ENCODE measurements at regions not wholly inside any gene's neighbourhood (a gene's known extent, or its start where the extent isn't known, plus 50 kb on each side); places are given as distances from the start of the nearest gene placed in this dataset.
"Not testable (repeated sequence)": the region's sequence is repeated elsewhere in the genome, so short reads cannot be mapped to it uniquely, and the experiment has no call there.

GRCh38 chr2:182593394-182593975 is 122.6 kb upstream of the DNAJC10 start:
- DNase-seq (ENCODE audit: insufficient read length, low spot score) (peak; percentile 26), FAIRE-seq (no peak)

GRCh38 chr2:182594286-182594685 is 121.8 kb upstream of the DNAJC10 start:
- no peak for FAIRE-seq
- DNase-seq (ENCODE audit: insufficient read length, low spot score): peak; percentile 34

GRCh38 chr2:182595650-182596049 is 120.4 kb upstream of the DNAJC10 start:
- DNase-seq (ENCODE audit: insufficient read length, low spot score) (no peak), FAIRE-seq (no peak)

GRCh38 chr2:182597570-182598295 is 118.3 kb upstream of the DNAJC10 start:
- DNase-seq (ENCODE audit: insufficient read length, low spot score) (no peak), FAIRE-seq (no peak)

- no peak for DNase-seq (ENCODE audit: insufficient read length, low spot score)
- FAIRE-seq: no peak
Observed at GRCh38 chr2:182598626-182599025, 117.4 kb upstream of the DNAJC10 start.

- FAIRE-seq (no peak), DNase-seq (ENCODE audit: insufficient read length, low spot score) (no peak)
Observed at GRCh38 chr2:182605166-182605565, 110.9 kb upstream of the DNAJC10 start.

GRCh38 chr2:182606728-182607681 is 109.1 kb upstream of the DNAJC10 start:
- FAIRE-seq (no peak), DNase-seq (ENCODE audit: insufficient read length, low spot score) (no peak)

- DNase-seq (ENCODE audit: insufficient read length, low spot score): no peak
- FAIRE-seq: no peak
Observed at GRCh38 chr2:182608181-182608845, 107.7 kb upstream of the DNAJC10 start.

GRCh38 chr2:182609005-182609404 is 107.1 kb upstream of the DNAJC10 start:
- not testable (repeated sequence) for DNase-seq (ENCODE audit: insufficient read length, low spot score); FAIRE-seq

- DNase-seq (ENCODE audit: insufficient read length, low spot score) (no peak), FAIRE-seq (no peak)
Observed at GRCh38 chr2:182610231-182610630, 105.8 kb upstream of the DNAJC10 start.

- FAIRE-seq (no peak), DNase-seq (ENCODE audit: insufficient read length, low spot score) (no peak)
Observed at GRCh38 chr2:182611009-182611408, 105.0 kb upstream of the DNAJC10 start.

- no peak for DNase-seq (ENCODE audit: insufficient read length, low spot score)
- no peak for FAIRE-seq
Observed at GRCh38 chr2:182615036-182615435, 101.0 kb upstream of the DNAJC10 start.

GRCh38 chr2:182616471-182617393 is 99.3 kb upstream of the DNAJC10 start:
- FAIRE-seq: peak; percentile 64
- peak; percentile 32 for DNase-seq (ENCODE audit: insufficient read length, low spot score)

GRCh38 chr2:182618672-182619079 is 97.4 kb upstream of the DNAJC10 start:
- DNase-seq (ENCODE audit: insufficient read length, low spot score): no peak
- FAIRE-seq: no peak

GRCh38 chr2:182619276-182619675 is 96.8 kb upstream of the DNAJC10 start:
- FAIRE-seq: no peak
- no peak for DNase-seq (ENCODE audit: insufficient read length, low spot score)

- DNase-seq (ENCODE audit: insufficient read length, low spot score) (no peak), FAIRE-seq (no peak)
Observed at GRCh38 chr2:182621191-182621590, 94.9 kb upstream of the DNAJC10 start.

- no peak for DNase-seq (ENCODE audit: insufficient read length, low spot score)
- no peak for FAIRE-seq
Observed at GRCh38 chr2:182621810-182622209, 94.2 kb upstream of the DNAJC10 start.

GRCh38 chr2:182622231-182622630 is 93.8 kb upstream of the DNAJC10 start:
- FAIRE-seq (no peak), DNase-seq (ENCODE audit: insufficient read length, low spot score) (no peak)

GRCh38 chr2:182625814-182626213 is 90.2 kb upstream of the DNAJC10 start:
- no peak for DNase-seq (ENCODE audit: insufficient read length, low spot score)

GRCh38 chr2:182628916-182629315 is 87.1 kb upstream of the DNAJC10 start:
- DNase-seq (ENCODE audit: insufficient read length, low spot score) (no peak), FAIRE-seq (no peak)

More at GRCh38 chr2:182625814-182626213, 90.2 kb upstream of the DNAJC10 start:
- FAIRE-seq: no peak
